GM12865 (cell line): ENCODE measurements at regions not wholly inside any gene's neighbourhood (a gene's known extent, or its start where the extent isn't known, plus 50 kb on each side); places are given as distances from the start of the nearest gene placed in this dataset.

Source experiments
- DNase-seq: peaks from one replicate; pipeline ENCODE4 v3.0.0; 2010; ENCODE audit warnings: low read depth
- H3K4me3 ChIP-seq: 2 replicates; pipeline ENCODE4 v1.5.1; 2011; ENCODE audit warnings: mild to moderate bottlenecking, low read depth, low read length, control low read depth
- CTCF ChIP-seq: IDR thresholded peaks from 2 replicates; pipeline ENCODE4 v1.5.1; 2011; ENCODE audit warnings: low read length, control low read depth, low read depth, inconsistent platforms; ENCODE audit not compliant: insufficient read depth; ENCODE audit errors: missing control alignments

GRCh38 chr17:13199425-13199824 is 181.6 kb upstream of the ELAC2 start:
- no peak for TF ChIP-seq CTCF
- no peak overlapping the region for H3K4me3 ChIP-seq
- no peak for DNase-seq

GRCh38 chr17:13197586-13197985 is 179.8 kb upstream of the ELAC2 start:
- H3K4me3 ChIP-seq, result no peak overlapping the region
- TF ChIP-seq CTCF, result no peak
- no peak for DNase-seq

- no peak for TF ChIP-seq CTCF
- DNase-seq, result no peak
These were observed 177.1 kb upstream of the ELAC2 start for GRCh38 chr17:13194887-13195286.

GRCh38 chr17:13182854-13183253 is 165.0 kb upstream of the ELAC2 start:
- no peak for TF ChIP-seq CTCF
- no peak for DNase-seq
- H3K4me3 ChIP-seq, result no peak overlapping the region

More at GRCh38 chr17:13194887-13195286, 177.1 kb upstream of the ELAC2 start:
- H3K4me3 ChIP-seq, result no peak overlapping the region

GRCh38 chr17:13182450-13182849 is 164.6 kb upstream of the ELAC2 start:
- TF ChIP-seq CTCF, result no peak
- DNase-seq, result no peak
- H3K4me3 ChIP-seq, result no peak overlapping the region

GRCh38 chr17:13181683-13182082 is 163.9 kb upstream of the ELAC2 start:
- TF ChIP-seq CTCF, result no peak
- H3K4me3 ChIP-seq, result no peak overlapping the region
- DNase-seq, result no peak

GRCh38 chr17:13176436-13176835 is 158.6 kb upstream of the ELAC2 start:
- no peak for DNase-seq
- no peak for TF ChIP-seq CTCF

More at GRCh38 chr17:13176436-13176835, 158.6 kb upstream of the ELAC2 start:
- H3K4me3 ChIP-seq, result no peak overlapping the region
